ENCODE measurements at regions not wholly inside any gene's neighbourhood (a gene's known extent, or its start where the extent isn't known, plus 50 kb on each side); places are given as distances from the start of the nearest gene placed in this dataset.
"Not testable (repeated sequence)": the region's sequence is repeated elsewhere in the genome, so short reads cannot be mapped to it uniquely, and the experiment has no call there.

DNA sequence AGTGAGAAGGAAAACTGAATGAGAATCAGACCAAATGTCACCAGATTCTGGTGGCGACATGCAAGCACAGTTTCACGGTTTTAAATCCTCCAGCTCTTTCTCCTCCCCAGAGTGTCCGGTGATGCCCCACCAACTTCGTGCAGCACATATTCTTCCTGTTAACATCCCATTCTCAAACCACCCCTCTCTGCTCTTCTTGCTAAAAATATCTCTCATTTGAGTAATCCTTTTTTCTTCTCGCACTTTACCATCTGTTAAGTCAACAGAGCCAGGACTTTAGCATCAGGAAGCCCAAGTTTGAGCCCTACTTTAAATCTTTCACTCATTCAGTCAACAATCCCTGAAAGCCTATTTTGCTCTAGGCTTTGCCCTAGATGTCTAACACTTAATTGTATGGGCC is 68.2 kb upstream of the VGLL4 start:
- no peak for DNase-seq

DNA sequence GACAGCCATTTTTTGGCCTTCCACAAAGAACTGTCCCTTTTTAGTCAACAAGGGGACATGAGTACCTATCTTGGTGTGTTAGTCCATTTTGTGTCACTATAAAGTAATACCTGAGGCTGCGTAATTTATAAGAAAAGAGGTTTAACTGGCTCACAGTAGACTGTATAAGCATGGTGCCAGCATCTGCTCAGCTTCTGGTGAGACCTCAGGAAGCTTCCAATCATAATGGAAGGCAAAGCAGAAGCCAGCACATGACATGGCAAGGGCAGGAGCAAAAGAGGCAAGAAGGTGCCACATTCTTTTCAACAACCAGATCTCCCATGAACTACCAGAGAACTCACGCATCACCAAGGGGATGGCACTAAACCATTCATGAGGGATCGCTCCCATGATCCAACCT is 66.1 kb upstream of the VGLL4 start:
- no peak for DNase-seq

DNA sequence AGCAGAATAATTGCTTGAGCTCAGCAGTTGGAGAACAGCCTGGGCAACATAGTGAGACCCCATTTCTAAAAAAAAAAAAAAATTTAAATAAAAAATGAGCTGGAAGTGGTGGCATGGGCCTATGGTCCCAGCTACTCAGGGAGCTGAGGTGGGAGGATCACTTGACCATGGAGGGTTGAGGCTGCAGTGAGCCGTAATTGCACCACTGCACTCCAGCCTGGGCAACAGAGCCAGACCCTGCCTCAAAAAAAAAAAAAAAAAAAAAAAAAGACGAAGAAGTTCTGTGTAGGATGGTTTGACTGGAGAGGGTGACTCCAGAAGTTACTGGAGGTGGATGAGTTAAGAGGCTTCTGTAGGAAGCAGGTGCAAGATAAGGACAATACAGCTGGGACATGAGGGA is 63.4 kb upstream of the VGLL4 start:
- not testable (repeated sequence) for DNase-seq

GRCh38 chr3:11706604-11707003 is 62.9 kb upstream of the VGLL4 start:
- DNase-seq, result no peak

- no peak for DNase-seq
Observed at GRCh38 chr3:11705049-11705448, 61.3 kb upstream of the VGLL4 start.

DNA sequence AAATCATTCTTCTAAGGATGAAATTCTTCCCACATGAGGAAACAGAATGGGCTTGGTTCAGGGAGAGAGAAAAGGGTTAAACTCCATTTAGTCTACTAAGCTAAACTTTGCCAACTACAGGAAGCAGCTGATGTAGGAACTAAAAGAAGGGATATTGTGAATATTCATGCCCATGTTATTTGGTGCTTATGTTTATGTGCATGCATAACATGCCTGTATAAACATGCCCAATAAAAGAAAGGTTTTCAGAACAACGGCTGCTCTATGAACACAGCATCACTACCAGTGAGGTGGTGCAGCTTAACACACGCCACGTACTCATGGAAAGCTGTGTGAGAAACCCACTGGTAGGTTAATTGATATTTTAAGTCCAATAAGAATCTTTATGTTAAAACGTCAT is 59.4 kb upstream of the VGLL4 start:
- no peak for DNase-seq

- no peak for DNase-seq
Observed at GRCh38 chr3:11699083-11699427, 55.3 kb upstream of the VGLL4 start.

DNA sequence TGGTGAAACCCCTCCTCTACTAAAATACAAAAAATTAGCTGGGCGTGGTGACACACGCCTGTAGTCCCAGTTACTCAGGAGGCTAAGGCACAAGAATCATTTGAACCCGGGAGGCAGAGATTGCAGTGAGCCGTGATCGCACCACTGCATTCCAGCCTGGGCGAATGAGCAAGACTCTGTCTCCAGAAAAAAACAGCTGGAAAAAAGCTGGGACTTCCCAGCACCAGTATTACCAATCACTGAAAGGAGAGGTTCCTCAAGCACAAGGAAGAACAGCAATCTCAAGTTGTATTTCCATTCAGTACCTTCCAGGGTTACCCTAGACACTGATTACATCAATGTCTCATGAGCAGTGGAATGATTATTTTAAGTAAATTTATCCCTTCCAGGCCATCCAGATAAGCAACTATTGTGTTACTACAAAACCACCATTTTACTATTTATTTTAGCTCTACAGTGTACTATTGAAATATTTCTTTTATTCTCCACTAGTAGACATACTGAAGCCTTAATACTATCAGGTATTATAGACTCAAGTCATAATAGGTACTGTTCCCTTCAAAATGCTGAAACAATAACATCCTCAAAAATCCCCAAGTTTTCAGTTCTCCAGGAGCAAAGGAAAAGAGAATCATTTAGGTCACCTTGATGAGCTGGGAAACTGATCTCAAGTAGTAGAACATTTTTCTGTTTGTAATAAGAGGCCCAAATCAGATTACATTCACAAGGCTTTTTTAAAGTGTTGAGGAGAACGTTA is 54.8 kb upstream of the VGLL4 start:
- no peak for DNase-seq

DNA sequence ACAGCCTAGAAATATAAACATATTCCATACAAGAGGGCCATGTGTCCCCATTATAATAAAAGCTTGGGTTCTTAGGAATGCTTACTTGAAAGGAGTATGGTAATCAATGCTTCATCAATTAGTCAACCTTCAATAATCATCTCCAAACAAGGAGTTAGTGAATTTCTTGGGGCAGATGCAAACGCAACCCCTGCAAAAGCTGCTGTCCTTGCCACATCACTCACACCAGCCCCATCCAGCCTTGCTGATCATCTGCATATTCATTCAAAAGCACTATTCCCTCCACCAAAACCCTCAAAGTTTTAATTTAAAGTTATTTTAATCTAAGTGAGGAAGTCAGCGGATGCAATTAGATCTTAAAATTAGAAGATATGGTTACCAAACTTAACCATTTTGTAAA is 54.0 kb upstream of the VGLL4 start:
- no peak for DNase-seq

DNA sequence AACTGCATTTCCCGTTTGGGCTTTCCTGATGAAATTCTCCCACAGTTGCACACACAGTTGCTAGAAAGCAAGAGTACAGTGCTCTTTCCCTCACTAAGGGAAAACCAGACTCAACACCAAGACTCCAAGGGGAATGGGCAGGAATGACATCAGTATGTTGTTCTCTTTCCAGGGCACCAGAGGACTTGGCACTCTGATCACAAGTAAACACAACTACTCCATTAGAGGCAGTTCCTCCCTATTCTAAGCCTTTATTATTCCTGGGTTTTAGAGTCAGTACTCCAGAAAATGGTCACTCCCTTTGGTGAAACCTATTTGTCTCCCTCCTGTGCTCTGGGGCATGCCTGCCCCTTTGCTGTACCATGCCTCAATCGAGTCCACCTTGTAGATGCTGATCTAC is 52.3 kb upstream of the VGLL4 start:
- DNase-seq, result no peak
